ENCODE measurements at regions not wholly inside any gene's neighbourhood (a gene's known extent, or its start where the extent isn't known, plus 50 kb on each side); places are given as distances from the start of the nearest gene placed in this dataset.

GRCh38 chr5:106525438-106525837 lies 1145.3 kb downstream of the EFNA5 start:
- Histone ChIP-seq H2BK120ac (ENCODE audit: low read depth, low read length) (no peak overlapping the region), H4K5ac (ENCODE audit: low read depth, low read length) (no peak overlapping the region), H3K56ac (ENCODE audit: extremely low read depth, insufficient read depth, low read length) (no peak overlapping the region), H4K91ac (ENCODE audit: insufficient read depth, low read depth, low read length) (no peak overlapping the region), H3K9me3 (ENCODE audit: control insufficient read depth, insufficient read depth, low read length) (no peaks in the 10 kb centered on the region), H2BK5ac (ENCODE audit: low read depth, low read length, poor library complexity, severe bottlenecking) (no peak overlapping the region), H3K79me1 (ENCODE audit: low read depth in 1 of 2, low read length in 2 of 2) (no peaks in the 10 kb centered on the region), H3K27ac (ENCODE audit: insufficient read depth, low read length) (no peak overlapping the region), H3K4me1 (ENCODE audit: control insufficient read depth, insufficient read depth, low read length) (no peaks in the 10 kb centered on the region; the same call in 1 of the 2 replicates), H3K27me3 (ENCODE audit: control insufficient read depth, insufficient read depth, low read length) (no peaks in the 10 kb centered on the region), H2BK15ac (ENCODE audit: low read depth, low read length) (no peak overlapping the region), H3K9me1 (ENCODE audit: insufficient read depth, low read length) (no peaks in the 10 kb centered on the region), H2AK9ac (replicated peaks; ENCODE audit: low read depth, low read length, poor library complexity) (no peak overlapping the region), H3K36me3 (ENCODE audit: control insufficient read depth, insufficient read depth, low read length) (no peaks in the 10 kb centered on the region), H3K9ac (ENCODE audit: low read depth, low read length) (no peak overlapping the region), H2AFZ (replicated peaks; ENCODE audit: low read length, poor library complexity) (no peak overlapping the region), H3K18ac (ENCODE audit: low read depth, low read length) (no peak overlapping the region), H3K4me3 (ENCODE audit: insufficient read depth, low read depth, low read length) (no peak overlapping the region), H2BK20ac (ENCODE audit: low read depth, low read length) (no peak overlapping the region), H3K23ac (ENCODE audit: low read depth, low read length) (no peak overlapping the region), H3K4ac (ENCODE audit: low read depth, low read length) (no peak overlapping the region), H3K14ac (replicated peaks; ENCODE audit: low read depth, low read length) (no peak overlapping the region), H4K8ac (ENCODE audit: low read depth in 2 of 2, low read length in 2 of 2) (no peak overlapping the region), H4K20me1 (ENCODE audit: insufficient read depth, low read length) (no peaks in the 10 kb centered on the region), H2AK5ac (ENCODE audit: low read depth, low read length) (no peak overlapping the region), H3K4me2 (ENCODE audit: low read depth, low read length) (no peak overlapping the region)
- ChIA-PET POLR2A (ENCODE audit: unreplicated experiment) (no interaction called here), CTCF (no interaction called here)
- in situ Hi-C loops (cut with MboI; ENCODE audit: low sequenced_read_pairs) (no loop called here), intact Hi-C loops (cut with micrococcal nuclease) (no loop called here), dilution Hi-C loops (cut with HindIII; ENCODE audit: low sequenced_read_pairs, unreplicated experiment) (no loop called here)
- DNase-seq (no peak), ATAC-seq (ENCODE audit: low read depth) (no peak)
- no CpG with 5 or more reads among the region's 3 CpGs for WGBS, 2 experiments (ENCODE audit: extremely low coverage in 2 of 2, insufficient read length in 1 of 2)
- no TSS peak for BruUV-seq (replicated peaks)
- TF ChIP-seq MAZ (IDR thresholded peaks at IDR 0.05; ENCODE audit: borderline replicate concordance, low read depth, low read length): no peak
- TF ChIP-seq RFX5 (IDR thresholded peaks at IDR 0.05; ENCODE audit: low read depth, low read length): no peak
- no peak for TF ChIP-seq FOS (IDR thresholded peaks at IDR 0.05; ENCODE audit: low read depth, low read length)
- TF ChIP-seq CTCF (conservative IDR thresholded peaks at IDR 0.05; ENCODE audit: low read depth, low read length): no peak
- no peak for TF ChIP-seq BHLHE40 (IDR thresholded peaks at IDR 0.05; ENCODE audit: low read depth, low read length)
- no peak for TF ChIP-seq RCOR1 (IDR thresholded peaks at IDR 0.05; ENCODE audit: insufficient replicate concordance, low read length)
- TF ChIP-seq NFE2L2 (IDR thresholded peaks at IDR 0.05; ENCODE audit: low read depth, low read length): no peak
- no peak for TF ChIP-seq SMC3 (IDR thresholded peaks at IDR 0.05; ENCODE audit: low read depth, low read length)
- no peak for TF ChIP-seq MAFK (IDR thresholded peaks at IDR 0.05; ENCODE audit: low read depth, low read length)
- TF ChIP-seq, protein P1, sequence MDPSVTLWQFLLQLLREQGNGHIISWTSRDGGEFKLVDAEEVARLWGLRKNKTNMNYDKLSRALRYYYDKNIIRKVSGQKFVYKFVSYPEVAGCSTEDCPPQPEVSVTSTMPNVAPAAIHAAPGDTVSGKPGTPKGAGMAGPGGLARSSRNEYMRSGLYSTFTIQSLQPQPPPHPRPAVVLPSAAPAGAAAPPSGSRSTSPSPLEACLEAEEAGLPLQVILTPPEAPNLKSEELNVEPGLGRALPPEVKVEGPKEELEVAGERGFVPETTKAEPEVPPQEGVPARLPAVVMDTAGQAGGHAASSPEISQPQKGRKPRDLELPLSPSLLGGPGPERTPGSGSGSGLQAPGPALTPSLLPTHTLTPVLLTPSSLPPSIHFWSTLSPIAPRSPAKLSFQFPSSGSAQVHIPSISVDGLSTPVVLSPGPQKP (IDR thresholded peaks at IDR 0.05; ENCODE audit: borderline replicate concordance, low read depth, low read length): no peak
- no peak for TF ChIP-seq POLR2A (IDR thresholded peaks at IDR 0.05; ENCODE audit: low read depth, low read length)
- TF ChIP-seq, protein P2, sequence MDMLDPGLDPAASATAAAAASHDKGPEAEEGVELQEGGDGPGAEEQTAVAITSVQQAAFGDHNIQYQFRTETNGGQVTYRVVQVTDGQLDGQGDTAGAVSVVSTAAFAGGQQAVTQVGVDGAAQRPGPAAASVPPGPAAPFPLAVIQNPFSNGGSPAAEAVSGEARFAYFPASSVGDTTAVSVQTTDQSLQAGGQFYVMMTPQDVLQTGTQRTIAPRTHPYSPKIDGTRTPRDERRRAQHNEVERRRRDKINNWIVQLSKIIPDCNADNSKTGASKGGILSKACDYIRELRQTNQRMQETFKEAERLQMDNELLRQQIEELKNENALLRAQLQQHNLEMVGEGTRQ (IDR thresholded peaks at IDR 0.05; ENCODE audit: low read depth, low read length): no peak
- TF ChIP-seq CHD1 (IDR thresholded peaks at IDR 0.05; ENCODE audit: low read depth, low read length): no peak
- no peak for TF ChIP-seq CEBPB (IDR thresholded peaks at IDR 0.05; ENCODE audit: low read depth, low read length)
- no peak for TF ChIP-seq RAD21 (IDR thresholded peaks at IDR 0.05; ENCODE audit: low read length)
- TF ChIP-seq MXI1 (IDR thresholded peaks at IDR 0.05; ENCODE audit: borderline replicate concordance, low read depth, low read length): no peak

Measured in IMR-90 (cell line).